ENCODE measurements at regions not wholly inside any gene's neighbourhood (a gene's known extent, or its start where the extent isn't known, plus 50 kb on each side); places are given as distances from the start of the nearest gene placed in this dataset.

GRCh38 chr4:42789041-42789567 is 103.4 kb upstream of the GRXCR1 start:
- Histone ChIP-seq H3K4me1 (ENCODE audit: control insufficient read depth in 1 of 2, insufficient read depth in 2 of 2, low read length in 2 of 2) (no peaks in the 10 kb centered on the region), H3K27ac (ENCODE audit: low read depth in 1 of 2, low read length in 2 of 2) (no peak overlapping the region), H3K4me2 (replicated peaks; ENCODE audit: extremely low read depth, low read length, poor library complexity, severe bottlenecking) (no peak overlapping the region), H3K4me3 (replicated peaks in 1 of 3; ENCODE audit: low read depth in 2 of 3, low read length in 3 of 3) (no peak overlapping the region), H3K9me3 (replicated peaks in 1 of 2; ENCODE audit: control insufficient read depth in 1 of 2, insufficient read depth in 1 of 2, low read length in 2 of 2) (peaks cover 0 to 13% of the 10 kb centered on the region in 2 donors), H2AFZ (ENCODE audit: insufficient read depth, low read depth, low read length, poor library complexity, severe bottlenecking) (no peak overlapping the region), H3K79me2 (ENCODE audit: insufficient read depth, low read length) (no peaks in the 10 kb centered on the region), H4K20me1 (ENCODE audit: insufficient read depth, low read length) (no peaks in the 10 kb centered on the region), H3K36me3 (replicated peaks in 1 of 2; ENCODE audit: control insufficient read depth in 1 of 2, insufficient read depth in 2 of 2, low read length in 2 of 2) (no peaks in the 10 kb centered on the region), H3K9ac (ENCODE audit: insufficient read depth, low read length, poor library complexity, severe bottlenecking) (no peak overlapping the region), H3K27me3 (ENCODE audit: control insufficient read depth in 2 of 2, insufficient read depth in 2 of 2, low read length in 2 of 2) (no peaks in the 10 kb centered on the region)
- Mint-ChIP-seq H3K4me1 (no peaks in the 10 kb centered on the region), H3K36me3 (no peaks in the 10 kb centered on the region), H3K9me3 (peaks cover 5 to 15% (median 10%) of the 10 kb centered on the region in 7 donors), H3K4me3 (no peak overlapping the region), H3K27ac (no peak overlapping the region), H3K27me3 (ENCODE audit: low read depth in 3 of 3) (peaks cover 0 to 1% (median 0%) of the 10 kb centered on the region in 3 donors)
- intact Hi-C loops (cut with micrococcal nuclease): no loop called here
- no peak for TF ChIP-seq CTCF (IDR thresholded peaks at IDR 0.05)
- DNase-seq: no peak
- WGBS (ENCODE audit: insufficient coverage): no CpG with 5 or more reads among the region's 1 CpG

GRCh38 chr4:42787079-42787463 is 105.4 kb upstream of the GRXCR1 start:
- Mint-ChIP-seq H3K27ac (no peak overlapping the region), H3K36me3 (no peaks in the 10 kb centered on the region), H3K4me1 (no peaks in the 10 kb centered on the region), H3K9me3 (peaks cover 2 to 13% (median 11%) of the 10 kb centered on the region in 7 donors), H3K4me3 (no peak overlapping the region), H3K27me3 (ENCODE audit: low read depth in 3 of 3) (no peaks in the 10 kb centered on the region)
- Histone ChIP-seq H3K36me3 (replicated peaks in 1 of 2; ENCODE audit: control insufficient read depth in 1 of 2, insufficient read depth in 2 of 2, low read length in 2 of 2) (no peaks in the 10 kb centered on the region), H3K27me3 (ENCODE audit: control insufficient read depth in 2 of 2, insufficient read depth in 2 of 2, low read length in 2 of 2) (no peaks in the 10 kb centered on the region), H4K20me1 (ENCODE audit: insufficient read depth, low read length) (no peaks in the 10 kb centered on the region), H3K9ac (ENCODE audit: insufficient read depth, low read length, poor library complexity, severe bottlenecking) (no peak overlapping the region), H2AFZ (ENCODE audit: insufficient read depth, low read depth, low read length, poor library complexity, severe bottlenecking) (no peak overlapping the region), H3K79me2 (ENCODE audit: insufficient read depth, low read length) (no peaks in the 10 kb centered on the region), H3K4me3 (replicated peaks in 1 of 3; ENCODE audit: low read depth in 2 of 3, low read length in 3 of 3) (no peak overlapping the region), H3K4me2 (replicated peaks; ENCODE audit: extremely low read depth, low read length, poor library complexity, severe bottlenecking) (no peak overlapping the region), H3K4me1 (ENCODE audit: control insufficient read depth in 1 of 2, insufficient read depth in 2 of 2, low read length in 2 of 2) (no peaks in the 10 kb centered on the region), H3K9me3 (replicated peaks in 1 of 2; ENCODE audit: control insufficient read depth in 1 of 2, insufficient read depth in 1 of 2, low read length in 2 of 2) (peaks cover 0 to 13% of the 10 kb centered on the region in 2 donors), H3K27ac (ENCODE audit: low read depth in 1 of 2, low read length in 2 of 2) (no peak overlapping the region)
- no peak for DNase-seq
- TF ChIP-seq CTCF (IDR thresholded peaks at IDR 0.05): no peak
- 99% methylated on average over 4 of the region's 6 CpGs for WGBS (ENCODE audit: insufficient coverage)
- intact Hi-C loops (cut with micrococcal nuclease): no loop called here

Measured in CD14-positive monocyte (primary cell).